HG02938 (cell line): ENCODE measurements at regions not wholly inside any gene's neighbourhood (a gene's known extent, or its start where the extent isn't known, plus 50 kb on each side); places are given as distances from the start of the nearest gene placed in this dataset.

Experiments used
- ATAC-seq: cut with Tn5 transposase; IDR thresholded peaks from one replicate; pipeline ENCODE4 v1.9.1; 2021; ENCODE audit warnings: mild to moderate bottlenecking, moderate library complexity; ENCODE audit not compliant: unreplicated experiment

DNA sequence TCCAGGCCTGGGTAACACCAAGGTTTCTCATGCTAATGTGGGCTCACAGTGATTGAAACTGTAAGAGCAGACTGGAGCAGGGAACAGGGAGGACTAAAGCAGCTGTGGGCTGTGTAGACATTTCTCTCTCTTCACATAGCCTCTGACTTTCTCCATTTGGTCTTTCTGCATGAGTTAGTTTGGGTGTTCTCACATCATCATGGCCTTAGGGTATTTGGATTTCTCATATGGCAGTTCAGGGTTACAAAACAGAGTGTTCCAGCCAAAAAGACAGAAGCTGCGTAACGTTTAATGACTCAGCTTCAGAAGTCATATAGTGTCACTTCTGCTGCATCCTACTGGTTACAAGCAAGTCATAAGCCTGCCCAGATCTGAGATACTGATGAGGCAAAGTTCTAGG is 52.0 kb upstream of the OSBPL8 start:
- no peak for ATAC-seq

- ATAC-seq, result no peak
These were observed 54.8 kb upstream of the OSBPL8 start for GRCh38 chr12:76614364-76614763.

DNA sequence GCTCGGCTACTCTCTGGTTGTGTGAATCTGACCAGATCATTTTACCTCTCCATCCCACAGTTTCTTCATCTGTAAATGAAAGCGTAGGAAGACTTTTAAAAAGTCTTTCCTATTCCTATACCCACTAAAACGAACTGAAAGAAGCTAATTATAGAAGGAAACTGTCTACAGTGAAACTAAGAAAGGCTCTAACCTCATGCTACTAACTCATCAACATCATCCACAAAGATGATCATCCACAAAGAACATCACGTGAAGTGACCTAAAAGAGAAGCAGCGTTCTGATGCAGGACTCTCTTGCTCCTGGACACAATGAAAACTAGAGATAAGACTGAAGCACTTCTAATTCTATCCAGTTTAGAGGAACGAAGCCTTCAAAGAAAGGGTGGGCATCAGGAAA is 58.5 kb upstream of the OSBPL8 start:
- no peak for ATAC-seq

GRCh38 chr12:76621582-76622024 is 62.0 kb upstream of the OSBPL8 start:
- ATAC-seq, result peak; percentile 68

DNA sequence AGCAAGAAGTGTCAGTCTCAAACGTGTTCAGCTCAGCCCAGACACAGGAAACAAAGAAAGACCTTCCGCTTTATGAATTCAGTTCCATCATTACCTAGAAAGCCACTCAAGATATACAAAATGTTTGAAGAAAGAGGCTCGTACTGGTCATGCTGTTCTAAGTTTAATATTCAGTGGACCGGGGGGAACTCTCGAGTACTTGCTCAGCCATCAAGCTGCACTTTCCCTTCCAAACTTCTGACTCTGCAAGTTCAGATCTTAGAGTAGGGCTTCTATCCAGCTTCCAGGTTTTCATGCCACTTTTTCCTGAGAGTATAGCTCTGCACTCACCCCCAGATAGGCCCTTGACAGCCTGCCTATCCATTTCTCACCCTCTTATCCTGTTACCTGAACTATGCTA is 62.8 kb upstream of the OSBPL8 start:
- ATAC-seq, result no peak

DNA sequence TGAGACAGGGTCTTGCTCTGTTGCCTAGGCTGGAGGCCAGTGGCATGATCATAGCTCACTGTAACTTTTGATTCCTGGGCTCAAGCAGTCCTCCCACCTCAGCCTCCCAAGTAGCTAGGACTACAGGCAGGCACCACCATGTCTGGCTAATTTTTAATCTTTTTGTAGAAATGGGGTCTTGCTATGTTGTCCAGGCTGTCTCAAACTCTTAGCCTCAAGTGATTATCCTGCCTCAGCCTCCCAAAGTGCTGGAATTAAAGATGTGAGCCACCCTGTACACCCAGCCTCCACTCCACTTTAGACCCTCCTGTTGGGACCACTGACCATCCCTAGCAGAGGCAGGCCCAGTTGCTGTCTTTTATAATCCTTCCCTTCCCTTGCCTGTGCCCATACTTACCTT is 63.3 kb upstream of the OSBPL8 start:
- ATAC-seq, result no peak

- ATAC-seq, result no peak
These were observed 64.4 kb upstream of the OSBPL8 start for GRCh38 chr12:76623931-76624330.

DNA sequence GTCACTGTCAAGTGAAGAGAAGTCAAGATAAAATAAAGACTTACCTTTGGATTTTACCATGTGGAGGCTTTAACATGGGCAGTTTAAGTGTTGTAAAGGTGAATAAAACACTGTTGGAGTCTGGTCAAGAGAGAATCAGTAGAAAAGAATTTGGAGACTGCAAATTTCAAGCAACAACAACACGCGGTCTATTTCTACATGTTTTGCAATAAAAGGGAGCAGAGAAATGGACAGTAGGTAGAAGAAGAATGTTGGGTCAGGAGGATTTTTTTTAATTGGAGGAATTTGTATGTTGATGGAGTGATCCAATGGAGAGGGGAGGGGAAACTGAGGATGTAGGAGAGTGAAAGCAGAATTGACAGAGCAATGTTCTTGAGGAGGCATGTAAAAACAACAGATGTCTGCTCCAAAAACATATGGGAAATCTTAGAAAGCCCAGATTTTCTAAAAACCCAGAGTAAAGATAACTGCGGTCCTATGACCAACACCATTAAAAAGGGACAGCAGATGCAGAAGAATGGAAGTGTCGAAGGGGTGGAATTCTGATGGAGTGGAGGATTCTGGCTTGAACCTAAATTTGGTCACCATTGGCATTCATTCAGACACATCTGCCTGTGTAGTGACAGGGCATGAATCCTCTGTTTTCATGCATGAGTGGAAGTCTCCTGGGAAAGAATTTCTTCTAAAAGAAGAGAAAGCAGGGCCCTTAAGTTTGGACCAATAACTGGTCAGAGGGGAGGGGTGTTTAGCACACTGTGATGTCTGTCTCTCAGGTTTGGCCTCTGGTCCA is 68.0 kb upstream of the OSBPL8 start:
- ATAC-seq, result no peak

DNA sequence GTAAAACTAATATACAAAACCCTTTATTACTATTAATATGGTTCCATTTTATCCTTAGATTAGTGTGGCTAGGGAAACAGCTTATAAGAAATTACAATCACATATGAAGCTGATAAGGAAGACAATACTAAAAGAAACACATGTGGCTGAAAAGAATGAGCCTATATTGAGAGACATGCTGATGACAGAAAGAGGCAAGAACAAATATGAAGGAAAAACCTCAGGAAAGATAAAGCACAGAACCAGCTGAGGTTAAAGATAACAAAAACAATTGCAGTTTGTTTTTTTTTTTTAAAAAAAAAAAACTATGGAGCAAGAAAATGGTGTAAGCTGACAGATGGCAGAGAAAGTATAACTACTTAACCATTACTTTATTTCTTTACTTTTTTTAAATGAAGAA is 69.2 kb upstream of the OSBPL8 start:
- ATAC-seq, result no peak

DNA sequence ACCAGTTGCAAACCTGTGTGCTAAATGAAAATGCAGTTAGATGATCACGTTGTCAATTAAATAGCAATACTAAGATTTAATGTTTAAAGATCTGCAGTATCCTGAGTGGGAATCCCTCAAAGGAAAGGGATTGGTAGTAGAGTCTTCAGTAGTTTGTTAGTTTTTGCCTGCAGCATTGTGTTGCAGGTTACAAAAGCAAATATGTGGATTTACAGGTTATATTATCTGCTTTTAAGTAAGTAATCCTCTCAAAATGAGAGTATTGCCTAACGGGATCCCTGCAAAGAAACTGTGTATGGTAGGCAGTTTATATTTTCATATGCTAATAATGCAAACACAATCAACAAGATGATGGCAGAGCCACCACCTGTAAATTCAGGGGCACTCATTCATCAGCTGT is 72.2 kb upstream of the OSBPL8 start:
- no peak for ATAC-seq

- no peak for ATAC-seq
These were observed 73.8 kb upstream of the OSBPL8 start for GRCh38 chr12:76633415-76633814.

DNA sequence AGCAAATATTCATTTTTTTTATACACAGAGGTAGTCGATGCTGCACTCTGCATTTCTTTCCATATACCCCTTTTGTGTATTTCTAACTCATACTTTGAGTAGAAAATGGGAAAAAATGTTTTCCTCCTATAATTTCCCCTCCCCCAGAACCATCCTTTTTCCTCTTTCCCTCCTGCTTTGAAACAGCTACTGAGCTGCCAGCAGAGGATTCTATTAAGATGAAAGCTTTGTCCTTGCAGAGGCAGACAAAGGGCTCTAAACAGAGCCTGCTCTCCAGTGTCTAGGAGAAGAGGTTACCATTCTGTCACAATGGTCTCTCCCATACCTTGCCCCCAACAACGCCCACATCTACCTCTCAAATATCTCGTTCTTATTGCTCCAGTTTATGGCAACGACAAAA is 74.6 kb upstream of the OSBPL8 start:
- no peak for ATAC-seq

GRCh38 chr12:76636121-76636692 is 76.6 kb upstream of the OSBPL8 start:
- no peak for ATAC-seq

DNA sequence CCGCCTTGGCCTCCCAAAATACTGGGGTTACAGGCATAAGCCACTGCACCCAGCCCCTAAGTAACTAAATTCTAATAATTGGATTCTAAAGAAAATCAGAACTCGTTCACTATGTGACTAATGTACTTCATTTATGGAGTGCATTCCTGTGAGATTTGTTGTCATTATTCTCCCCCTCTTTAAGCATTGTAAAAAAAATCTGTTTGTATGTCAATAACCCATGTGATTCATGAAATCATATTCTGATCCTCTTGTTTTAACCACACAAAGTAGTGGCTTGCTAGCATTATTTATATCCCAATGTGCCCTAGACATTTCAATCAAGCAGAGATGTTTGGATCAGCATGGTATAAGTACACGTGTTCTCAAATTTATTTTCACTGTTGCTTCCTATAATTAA is 78.2 kb upstream of the OSBPL8 start:
- ATAC-seq, result no peak

DNA sequence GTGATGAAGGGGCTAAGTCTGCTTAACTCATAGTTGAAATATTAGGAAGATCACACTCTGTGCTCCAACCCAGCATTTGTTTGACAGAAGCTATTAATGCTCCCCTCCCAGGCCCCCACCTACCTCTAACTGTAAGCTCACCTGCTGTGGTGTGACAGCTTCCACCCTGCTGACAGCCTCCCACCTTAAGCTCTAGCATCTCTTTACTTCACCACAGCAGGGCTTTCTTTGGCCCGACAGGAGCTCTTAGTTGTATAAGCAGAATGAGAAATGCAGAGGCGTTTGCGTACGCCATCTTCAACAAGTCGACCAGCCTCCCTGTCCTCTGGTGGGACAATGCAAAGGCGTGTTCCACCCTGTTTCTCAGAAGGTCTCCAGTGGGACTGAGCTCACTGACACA is 80.1 kb upstream of the OSBPL8 start:
- no peak for ATAC-seq

DNA sequence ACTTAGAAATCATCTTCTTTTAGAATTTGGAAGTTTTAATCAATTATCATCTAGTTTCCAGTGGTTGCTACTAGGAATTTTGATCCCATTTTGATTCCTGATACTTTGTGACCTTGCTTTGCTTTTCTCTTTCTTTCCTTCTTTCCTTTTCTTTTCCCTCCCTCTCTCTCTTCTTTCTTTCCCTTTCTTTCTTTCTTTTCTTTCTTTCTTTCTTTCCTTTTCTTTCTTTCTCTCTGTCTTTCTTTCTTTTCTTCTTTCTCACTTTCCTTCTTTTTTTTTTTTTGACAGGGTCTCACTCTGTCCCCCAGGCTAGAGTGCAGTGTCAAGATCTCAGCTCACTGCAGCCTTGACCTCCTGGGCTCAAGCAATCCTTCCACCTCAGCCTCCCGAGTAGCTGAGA is 81.5 kb upstream of the OSBPL8 start:
- no peak for ATAC-seq

DNA sequence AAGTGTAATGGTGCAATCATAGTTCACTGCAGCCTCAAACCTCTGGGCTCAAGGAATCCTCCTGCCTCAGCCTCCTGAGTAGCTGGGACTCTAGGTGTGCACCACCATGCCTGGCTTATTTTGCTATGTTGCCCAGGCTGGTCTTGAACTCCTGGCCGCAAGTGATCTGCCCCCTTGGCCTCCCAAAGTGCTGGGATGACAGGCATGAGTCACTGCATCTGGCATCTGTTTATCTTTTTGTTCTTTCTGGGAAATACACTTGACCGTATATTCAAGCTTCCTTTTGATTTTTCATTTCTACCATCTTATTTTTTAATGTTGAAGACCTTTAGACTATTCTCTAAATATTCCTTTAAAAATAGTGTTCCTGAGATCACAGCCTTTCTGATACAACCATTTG is 82.4 kb upstream of the OSBPL8 start:
- no peak for ATAC-seq

DNA sequence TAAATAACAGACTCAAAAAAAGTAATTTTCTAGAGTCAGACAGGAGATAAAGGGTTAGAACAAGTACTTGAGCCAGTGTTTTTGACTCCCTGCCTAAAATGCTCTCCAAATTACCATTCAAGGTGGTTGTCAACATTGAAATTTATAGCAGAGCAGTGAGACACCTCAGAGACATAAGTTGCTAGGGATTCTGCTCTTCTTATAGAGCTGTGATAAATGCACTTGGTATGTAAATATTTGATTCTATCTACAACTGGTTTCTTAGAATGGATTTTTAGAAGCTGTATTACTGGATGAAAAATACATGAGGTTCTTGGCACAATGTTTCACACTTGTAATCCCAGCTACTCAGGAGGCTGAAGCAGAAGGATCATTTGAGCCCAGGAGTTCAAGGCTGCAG is 83.9 kb upstream of the OSBPL8 start:
- ATAC-seq, result no peak

- ATAC-seq, result no peak
These were observed 85.4 kb upstream of the OSBPL8 start for GRCh38 chr12:76644950-76645349.

- no peak for ATAC-seq
These were observed 86.4 kb upstream of the OSBPL8 start for GRCh38 chr12:76645934-76646333.

GRCh38 chr12:76646366-76646765 is 86.8 kb upstream of the OSBPL8 start:
- ATAC-seq, result no peak

DNA sequence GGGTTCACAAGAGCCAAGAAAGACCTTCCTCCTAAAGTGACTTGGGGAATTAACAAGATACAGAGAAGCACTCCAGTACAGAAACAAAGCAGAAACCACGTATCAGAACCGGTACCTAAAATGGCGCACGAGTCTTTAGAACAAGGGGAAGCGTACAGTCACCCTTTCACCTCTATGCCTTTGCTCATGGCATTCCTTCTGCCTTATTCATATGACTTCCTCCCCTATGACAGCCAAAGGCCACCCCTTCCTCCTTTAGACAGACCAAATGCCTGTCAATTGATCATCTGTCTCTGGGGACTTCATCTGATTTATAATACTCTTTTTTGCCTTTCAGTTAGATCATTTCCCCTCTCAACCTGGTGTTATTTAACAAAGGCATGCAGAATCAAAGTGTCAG is 89.5 kb upstream of the OSBPL8 start:
- ATAC-seq, result no peak

DNA sequence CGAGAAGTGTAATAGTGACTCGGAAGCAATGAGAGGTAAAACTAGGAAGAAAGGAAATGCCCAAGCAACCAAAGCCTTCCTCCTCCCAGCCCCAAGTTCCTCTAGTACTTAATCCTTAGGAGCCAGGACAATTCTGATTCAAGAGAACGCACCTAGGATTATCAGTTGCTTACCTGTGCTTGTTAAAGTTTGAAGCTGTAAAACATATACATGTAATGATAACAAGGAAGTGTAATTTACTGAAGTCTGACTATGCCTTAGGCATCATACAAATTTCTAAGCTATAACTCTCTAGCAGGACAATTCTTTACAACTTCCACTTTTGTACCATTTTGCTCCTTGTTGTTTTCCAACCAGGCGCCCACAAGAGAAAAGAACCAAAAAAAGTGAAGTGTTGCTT is 92.8 kb upstream of the OSBPL8 start:
- ATAC-seq, result no peak
